ENCODE measurements at regions not wholly inside any gene's neighbourhood (a gene's known extent, or its start where the extent isn't known, plus 50 kb on each side); places are given as distances from the start of the nearest gene placed in this dataset.

GRCh38 chr18:22836932-22837331 is 96.2 kb upstream of the RBBP8 start:
- TF ChIP-seq CTCF (IDR thresholded peaks at IDR 0.05): no peak
- no peak for TF ChIP-seq POLR2A (IDR thresholded peaks at IDR 0.05)

Measured in esophagus squamous epithelium (tissue), 4 donors.